ENCODE measurements at regions not wholly inside any gene's neighbourhood (a gene's known extent, or its start where the extent isn't known, plus 50 kb on each side); places are given as distances from the start of the nearest gene placed in this dataset.

GRCh38 chr3:23720059-23720458 is 85.7 kb upstream of the UBE2E1 start:
- TF ChIP-seq EP300 (IDR thresholded peaks at IDR 0.05) (no peak), CTCF (IDR thresholded peaks at IDR 0.05) (no peak)
